CD14-positive monocyte (primary cell): ENCODE measurements at regions not wholly inside any gene's neighbourhood (a gene's known extent, or its start where the extent isn't known, plus 50 kb on each side); places are given as distances from the start of the nearest gene placed in this dataset.
"Not testable (repeated sequence)": the region's sequence is repeated elsewhere in the genome, so short reads cannot be mapped to it uniquely, and the experiment has no call there.

Experiments
- DNase-seq, 3 donors: peaks; one replicate each; pipeline ENCODE4 v3.0.0-alpha.2; 2011 to 2022
- H2AFZ ChIP-seq: 2 replicates; pipeline ENCODE4 v1.6.0; 2012; ENCODE audit warnings: mild to moderate bottlenecking, low read depth, low read length, inconsistent platforms; ENCODE audit not compliant: insufficient read depth, poor library complexity, severe bottlenecking
- H3K27ac ChIP-seq, 2 donors: 1 replicate in 1 of 2; 2 replicates in 1 of 2; pipeline ENCODE4 v1.5.1; 2012 to 2013; ENCODE audit warnings: low read length in 2 of 2, control low read depth in 1 of 2, inconsistent platforms in 1 of 2, low read depth in 1 of 2, mild to moderate bottlenecking in 1 of 2
- H3K27me3 ChIP-seq, 2 donors: one replicate each; pipeline versions ENCODE4 v1.6.0 to v1.6.1; 2011 to 2013; ENCODE audit warnings: low read length in 2 of 2; ENCODE audit not compliant: control insufficient read depth in 2 of 2, insufficient read depth in 2 of 2
- H3K36me3 ChIP-seq, 2 donors: replicated peaks in 1 of 2; 1 replicate in 1 of 2; 2 replicates in 1 of 2; pipeline versions ENCODE4 v1.5.1 to v1.6.1; 2012 to 2013; ENCODE audit warnings: low read length in 2 of 2, control low read depth in 1 of 2, inconsistent platforms in 1 of 2, mild to moderate bottlenecking in 1 of 2; ENCODE audit not compliant: insufficient read depth in 2 of 2, control insufficient read depth in 1 of 2
- H3K4me1 ChIP-seq, 2 donors: 1 replicate in 1 of 2; 2 replicates in 1 of 2; pipeline versions ENCODE4 v1.5.1 to v1.6.1; 2012 to 2013; ENCODE audit warnings: low read length in 2 of 2, control low read depth in 1 of 2, inconsistent platforms in 1 of 2, mild to moderate bottlenecking in 1 of 2, moderate library complexity in 1 of 2; ENCODE audit not compliant: insufficient read depth in 2 of 2, control insufficient read depth in 1 of 2
- H3K4me2 ChIP-seq: replicated peaks from 2 replicates; pipeline ENCODE3; 2012; ENCODE audit warnings: low read length, moderate library complexity, mild to moderate bottlenecking; ENCODE audit not compliant: poor library complexity, severe bottlenecking; ENCODE audit errors: extremely low read depth
- H3K4me3 ChIP-seq, 3 experiments: fragments of 200-600 bp in 1 of 3; sonication (generic) in 1 of 3; replicated peaks in 1 of 3; 1 replicate in 2 of 3; 2 replicates in 1 of 3; pipeline ENCODE4 v1.5.1; 2011 to 2013; ENCODE audit warnings: low read length in 3 of 3, mild to moderate bottlenecking in 3 of 3, control low read depth in 2 of 3, low read depth in 2 of 3, inconsistent platforms in 1 of 3, moderate library complexity in 1 of 3
- H3K79me2 ChIP-seq: 2 replicates; pipeline ENCODE4 v1.6.0; 2012; ENCODE audit warnings: mild to moderate bottlenecking, control low read depth, inconsistent platforms, low read length, moderate library complexity; ENCODE audit not compliant: insufficient read depth
- H3K9ac ChIP-seq: 2 replicates; pipeline ENCODE4 v1.6.0; 2017; ENCODE audit warnings: low read length, mild to moderate bottlenecking; ENCODE audit not compliant: insufficient read depth, poor library complexity, severe bottlenecking
- H3K9me3 ChIP-seq, 2 donors: replicated peaks in 1 of 2; 1 replicate in 1 of 2; 2 replicates in 1 of 2; pipeline versions ENCODE4 v1.5.1 to v1.6.1; 2012 to 2013; ENCODE audit warnings: low read length in 2 of 2, control low read depth in 1 of 2; ENCODE audit not compliant: control insufficient read depth in 1 of 2, insufficient read depth in 1 of 2
- H4K20me1 ChIP-seq: 2 replicates; pipeline ENCODE4 v1.6.0; 2012; ENCODE audit warnings: mild to moderate bottlenecking, low read length, control low read depth, moderate library complexity; ENCODE audit not compliant: insufficient read depth
- H3K27ac Mint-ChIP-seq, 7 donors: one replicate each; pipeline ENCODE4 v1.8.0; 2020; ENCODE audit warnings: mild to moderate bottlenecking in 7 of 7, mixed read lengths in 7 of 7, moderate library complexity in 6 of 7, inconsistent platforms in 2 of 7
- H3K27me3 Mint-ChIP-seq, 3 donors: one replicate each; pipeline ENCODE4 v1.8.0; 2021 to 2022; ENCODE audit warnings: low read depth in 3 of 3, mild to moderate bottlenecking in 3 of 3, mixed read lengths in 3 of 3, moderate library complexity in 3 of 3, inconsistent platforms in 1 of 3
- H3K36me3 Mint-ChIP-seq, 2 donors: one replicate each; pipeline ENCODE4 v1.8.0; 2020; ENCODE audit warnings: mixed read lengths in 2 of 2, inconsistent platforms in 1 of 2, mild to moderate bottlenecking in 1 of 2
- H3K4me1 Mint-ChIP-seq: one replicate; pipeline ENCODE4 v1.8.0; 2020; ENCODE audit warnings: mild to moderate bottlenecking, mixed read lengths
- H3K4me3 Mint-ChIP-seq, 2 donors: one replicate each; pipeline ENCODE4 v1.8.0; 2020; ENCODE audit warnings: mild to moderate bottlenecking in 2 of 2, mixed read lengths in 2 of 2, moderate library complexity in 1 of 2
- H3K9me3 Mint-ChIP-seq, 7 donors: one replicate each; pipeline ENCODE4 v1.8.0; 2020 to 2022; ENCODE audit warnings: mixed read lengths in 7 of 7, mild to moderate bottlenecking in 6 of 7, moderate library complexity in 6 of 7, inconsistent platforms in 2 of 7
- WGBS: methylation state at CpG from one replicate; pipeline ENCODE4 v1.1.5; 2013; ENCODE audit warnings: missing lambda C conversion rate; ENCODE audit not compliant: insufficient coverage; 5-methylcytosine and 5-hydroxymethylcytosine counted together
- intact Hi-C, 2 donors: fragments of 100-400 bp; cut with micrococcal nuclease; formaldehyde crosslinking; loops; one replicate each; pipeline versions ENCODE4 v1.15.0 to v1.15.1; 2023

- H3K4me3 ChIP-seq, DNase-seq, H3K9ac ChIP-seq, H3K4me2 ChIP-seq, H4K20me1 ChIP-seq, H3K27me3 Mint-ChIP-seq, H2AFZ ChIP-seq, H3K27me3 ChIP-seq, H3K36me3 Mint-ChIP-seq, H3K27ac Mint-ChIP-seq, H3K27ac ChIP-seq, H3K9me3 Mint-ChIP-seq, H3K4me1 Mint-ChIP-seq, intact Hi-C loops, H3K9me3 ChIP-seq, H3K79me2 ChIP-seq, H3K4me1 ChIP-seq, H3K36me3 ChIP-seq, H3K4me3 Mint-ChIP-seq: not testable (repeated sequence)
- no CpG with 5 or more reads among the region's 2 CpGs for WGBS
Observed at GRCh38 chr15:84128706-84129105, 106.9 kb upstream of the GOLGA6L4 start.

- H3K9ac ChIP-seq, H3K27me3 Mint-ChIP-seq, H3K4me1 Mint-ChIP-seq, H2AFZ ChIP-seq, H3K4me1 ChIP-seq, H3K4me3 Mint-ChIP-seq, H3K36me3 Mint-ChIP-seq, H3K27me3 ChIP-seq, H3K4me3 ChIP-seq, H3K9me3 Mint-ChIP-seq, H3K27ac Mint-ChIP-seq, H3K4me2 ChIP-seq, intact Hi-C loops, H3K27ac ChIP-seq, H3K36me3 ChIP-seq, H3K9me3 ChIP-seq, H4K20me1 ChIP-seq, DNase-seq, H3K79me2 ChIP-seq: not testable (repeated sequence)
- WGBS, result 80% methylated on average over 5 of the region's 9 CpGs
Observed at GRCh38 chr15:84130098-84130831, 105.3 kb upstream of the GOLGA6L4 start.

DNA sequence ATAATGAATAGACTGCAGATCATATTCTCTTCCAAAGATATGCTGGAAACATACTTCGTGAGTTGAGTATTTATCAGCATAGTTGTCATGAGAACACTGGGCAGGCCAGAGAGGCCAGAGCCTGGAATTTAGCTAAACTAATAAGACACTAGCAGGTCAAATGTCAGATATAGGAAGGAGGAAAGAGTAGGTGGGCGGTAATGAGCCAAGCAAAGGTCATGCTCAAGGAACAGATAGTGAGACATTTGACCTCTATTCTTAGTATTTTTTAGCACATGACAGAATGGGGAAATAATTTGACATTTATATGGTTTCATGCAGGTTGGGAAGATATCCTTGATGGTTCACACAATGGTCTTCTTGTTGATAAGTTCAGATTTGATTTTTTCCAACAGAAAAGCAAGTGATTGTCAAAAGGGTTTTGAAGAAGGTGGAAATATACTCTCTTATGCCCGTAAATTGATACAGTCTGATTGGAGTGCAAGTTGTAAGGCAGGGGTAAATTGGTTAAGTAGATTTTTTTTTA, 99.6 kb upstream of the GOLGA6L4 start:
- H3K4me3 ChIP-seq, H3K36me3 ChIP-seq, H3K9me3 Mint-ChIP-seq, H3K27me3 ChIP-seq, H3K4me1 Mint-ChIP-seq, H3K79me2 ChIP-seq, H2AFZ ChIP-seq, H3K4me1 ChIP-seq, intact Hi-C loops, H3K27ac Mint-ChIP-seq, H3K9ac ChIP-seq, H3K27me3 Mint-ChIP-seq, H3K36me3 Mint-ChIP-seq, H3K4me3 Mint-ChIP-seq, H3K27ac ChIP-seq, H3K4me2 ChIP-seq, DNase-seq, H4K20me1 ChIP-seq, H3K9me3 ChIP-seq: not testable (repeated sequence)
- no CpG with 5 or more reads among the region's 3 CpGs for WGBS
